COR-L47 (cell line): ENCODE measurements at regions not wholly inside any gene's neighbourhood (a gene's known extent, or its start where the extent isn't known, plus 50 kb on each side); places are given as distances from the start of the nearest gene placed in this dataset.
"Not testable (repeated sequence)": the region's sequence is repeated elsewhere in the genome, so short reads cannot be mapped to it uniquely, and the experiment has no call there.

Source experiments
- DNase-seq: peaks from one replicate; lab custom pipeline; 2025; lab: John Stamatoyannopoulos, UW

DNA sequence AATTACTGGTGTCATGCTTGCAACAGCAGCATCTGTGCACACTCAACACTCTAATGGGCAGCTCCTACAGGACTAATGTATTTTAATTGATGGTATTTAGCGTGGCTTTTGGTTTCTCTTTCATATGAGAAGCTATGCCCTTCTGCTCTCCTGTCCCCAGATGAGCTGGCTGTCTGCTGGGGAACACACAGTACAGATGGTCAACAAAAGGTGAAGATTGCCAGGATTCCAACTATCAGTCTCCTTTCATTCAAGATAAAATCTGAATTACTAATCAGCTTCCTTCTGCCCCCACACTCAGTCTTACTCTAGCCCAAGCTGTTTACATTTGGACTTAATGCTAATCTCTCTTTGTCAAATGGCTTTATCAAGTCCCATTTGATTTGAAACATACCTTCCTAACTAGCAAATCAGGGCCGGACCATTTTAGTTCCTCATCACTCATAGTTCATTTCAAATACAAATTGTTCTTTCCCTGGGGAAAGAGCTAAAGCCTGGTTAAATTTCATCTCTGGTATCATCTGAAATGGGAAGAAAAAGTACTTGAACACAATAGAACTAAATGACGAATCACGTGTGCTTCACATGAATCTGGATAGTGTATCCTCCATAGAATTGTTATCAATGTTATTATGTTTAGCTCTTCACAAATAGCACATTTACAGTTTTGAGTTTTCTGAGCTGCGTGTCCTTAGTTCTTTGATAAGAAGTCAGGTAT is 988.0 kb downstream of the PCDH17 start:
- DNase-seq = peak; percentile 12

DNA sequence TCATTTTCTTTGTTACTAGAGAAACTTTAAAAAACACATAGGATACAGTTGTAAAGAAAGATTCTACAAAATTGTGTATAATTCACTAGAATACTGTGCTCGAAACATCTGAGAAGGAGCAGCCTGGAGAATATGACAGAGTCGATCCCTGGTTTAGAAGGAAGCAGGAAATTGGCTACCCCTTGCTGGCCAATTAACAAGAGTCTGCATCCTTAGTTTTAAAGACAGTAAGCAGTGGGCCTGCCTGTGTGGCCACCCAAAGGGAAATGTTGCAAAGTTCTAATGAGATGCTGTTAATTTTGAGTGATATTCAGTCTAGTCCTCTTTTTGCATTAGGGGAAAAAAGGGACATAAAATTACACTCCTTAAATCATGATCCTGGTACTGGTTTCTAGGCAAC is 988.6 kb downstream of the PCDH17 start:
- DNase-seq = no peak

DNA sequence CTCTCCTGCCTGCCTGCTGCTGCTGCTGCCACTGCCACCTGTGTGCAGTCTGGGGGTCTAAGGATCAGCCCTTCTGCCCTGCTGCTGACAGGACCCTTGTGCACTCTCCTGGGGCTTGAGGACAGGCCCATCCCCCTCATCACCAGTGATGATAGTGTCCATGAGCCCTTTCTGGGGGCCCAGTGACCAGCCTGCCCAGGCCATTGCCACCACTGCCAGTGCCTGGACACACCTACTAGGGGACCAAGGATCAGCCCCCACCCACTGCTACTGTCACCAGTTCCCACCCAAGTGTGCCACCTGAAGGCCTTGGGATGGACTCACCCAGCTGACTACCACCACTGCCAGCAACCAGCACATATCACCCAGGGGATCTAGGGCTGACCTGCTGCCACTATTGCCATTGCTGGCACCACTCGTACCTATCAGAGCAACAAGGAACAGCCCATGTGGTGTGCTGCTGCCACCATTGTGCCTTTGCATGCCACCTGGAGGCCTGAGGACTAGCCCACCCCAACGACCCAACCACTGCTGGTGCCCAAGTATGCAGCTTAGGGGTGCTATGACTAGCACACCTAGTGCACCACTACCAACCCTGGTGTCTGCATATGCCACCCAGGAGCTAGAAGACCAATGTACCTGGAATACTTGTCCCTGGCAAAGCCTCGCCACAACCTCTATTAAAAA is 994.3 kb downstream of the PCDH17 start:
- no peak for DNase-seq

DNA sequence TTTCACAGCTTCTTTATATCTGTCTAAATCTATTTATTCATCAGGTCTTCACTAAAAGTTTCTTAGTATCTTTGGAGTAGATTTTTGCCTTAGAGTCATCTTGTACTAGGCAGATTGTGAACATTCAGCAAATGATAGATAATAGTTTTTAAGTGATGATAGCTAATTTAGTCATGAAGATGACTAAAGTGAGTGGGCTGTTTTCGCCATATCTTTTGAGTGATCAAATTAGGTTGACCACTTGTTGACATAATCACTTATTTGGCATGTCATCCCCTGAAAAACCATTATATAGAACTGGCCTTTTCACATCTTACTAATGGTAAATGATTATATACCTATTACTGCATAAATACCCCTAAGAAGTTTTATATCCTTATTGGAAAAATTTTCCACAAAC is 999.2 kb downstream of the PCDH17 start:
- DNase-seq = no peak

DNA sequence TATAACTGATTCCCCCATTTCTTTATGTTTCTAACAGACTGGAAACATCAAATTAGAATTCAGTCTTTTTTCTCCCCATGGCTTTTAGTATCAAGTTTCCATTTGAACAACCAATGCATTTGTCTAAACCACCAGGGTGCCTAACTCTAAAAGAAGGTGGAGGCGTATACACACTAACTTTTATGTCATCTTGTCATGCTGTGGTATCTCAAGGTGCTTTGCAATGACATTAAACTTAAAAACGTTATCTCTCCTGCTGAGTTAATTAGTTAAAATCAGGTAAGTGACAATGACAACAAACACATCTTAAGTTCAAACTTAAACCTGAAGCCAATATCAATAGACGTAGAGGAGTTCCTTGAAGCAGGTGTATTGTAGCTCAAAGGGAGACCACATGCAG is 1001.7 kb downstream of the PCDH17 start:
- no peak for DNase-seq

DNA sequence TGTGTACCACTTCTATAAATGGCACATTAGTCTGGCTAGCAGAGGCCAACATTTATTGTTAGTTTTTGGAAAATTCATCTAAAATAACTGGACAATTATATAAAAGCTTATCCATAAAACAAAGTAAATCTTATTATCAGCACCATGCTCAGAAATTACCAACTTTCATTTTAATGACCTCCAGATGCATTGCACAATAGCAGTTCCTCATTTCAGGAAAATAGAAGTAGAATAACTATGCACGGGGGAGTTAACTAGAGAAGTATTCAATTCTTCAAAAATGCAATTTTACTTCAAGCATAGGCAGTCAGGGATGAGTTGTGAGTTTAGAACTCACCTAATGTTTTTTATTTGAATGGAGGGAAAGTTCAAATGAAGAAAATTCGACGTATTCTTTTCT is 1023.5 kb downstream of the PCDH17 start:
- DNase-seq = no peak

DNA sequence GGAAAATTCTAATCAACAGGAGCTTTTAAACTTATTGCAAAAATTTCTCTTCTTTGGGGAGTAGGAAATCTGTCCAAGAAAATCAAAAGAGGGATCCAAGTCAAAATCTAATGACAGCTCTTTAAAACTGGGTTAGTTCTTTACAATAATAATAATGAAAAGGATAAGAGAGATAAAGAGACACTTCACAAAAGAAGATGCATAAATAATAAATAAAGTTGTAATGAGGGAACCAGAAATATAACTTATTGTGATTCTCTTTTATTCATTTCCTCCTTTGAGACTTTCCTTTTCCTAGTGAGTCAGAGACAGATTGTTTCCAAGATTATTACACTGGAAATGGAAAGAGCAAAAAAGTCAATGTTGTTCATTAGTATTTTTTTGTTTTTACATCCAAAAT is 1029.3 kb downstream of the PCDH17 start:
- no peak for DNase-seq

GRCh38 chr13:58666331-58666730 is 1034.8 kb downstream of the PCDH17 start:
- no peak for DNase-seq

DNA sequence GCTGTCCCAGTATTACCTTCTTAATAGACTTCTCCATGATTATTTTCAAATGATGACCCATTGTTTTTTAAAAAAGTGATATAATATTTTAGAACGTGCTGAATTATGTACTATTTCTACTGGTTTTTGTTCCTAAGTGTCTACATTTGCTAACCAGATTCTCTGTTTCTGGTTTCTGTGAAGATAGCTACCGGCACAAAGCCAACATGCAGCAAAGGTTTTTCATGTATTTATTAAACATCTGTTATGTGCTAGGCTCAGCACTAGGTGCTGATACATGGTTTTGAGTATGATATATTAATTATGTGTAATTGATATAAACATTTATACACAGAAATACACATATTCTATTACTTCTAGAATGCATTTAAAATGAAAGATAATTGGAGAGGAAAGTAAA is 1035.6 kb downstream of the PCDH17 start:
- DNase-seq = no peak

GRCh38 chr13:58680115-58680514 is 1048.6 kb downstream of the PCDH17 start:
- no peak for DNase-seq

DNA sequence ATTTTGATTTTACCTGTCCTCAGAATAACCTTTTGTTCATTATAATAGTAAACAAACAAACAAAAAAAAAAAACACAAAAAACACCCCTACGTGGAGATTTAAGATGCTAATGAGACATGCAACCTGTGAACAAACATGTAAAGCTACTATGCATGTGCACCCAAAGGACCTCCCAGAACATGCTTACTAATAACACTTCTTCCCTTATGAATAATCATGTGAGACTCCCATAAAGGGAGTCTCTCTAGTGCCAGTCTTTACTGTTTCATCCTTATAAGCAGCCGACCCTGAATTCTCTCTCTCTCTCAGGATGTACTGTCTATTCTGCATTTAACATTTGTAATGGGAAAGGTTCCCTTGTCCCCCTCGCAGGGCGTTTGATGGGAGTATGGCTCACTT is 1051.1 kb downstream of the PCDH17 start:
- no peak for DNase-seq

GRCh38 chr13:58687148-58687547 is 1055.6 kb downstream of the PCDH17 start:
- DNase-seq = no peak

GRCh38 chr13:58698531-58698930 is 1067.0 kb downstream of the PCDH17 start:
- no peak for DNase-seq

DNA sequence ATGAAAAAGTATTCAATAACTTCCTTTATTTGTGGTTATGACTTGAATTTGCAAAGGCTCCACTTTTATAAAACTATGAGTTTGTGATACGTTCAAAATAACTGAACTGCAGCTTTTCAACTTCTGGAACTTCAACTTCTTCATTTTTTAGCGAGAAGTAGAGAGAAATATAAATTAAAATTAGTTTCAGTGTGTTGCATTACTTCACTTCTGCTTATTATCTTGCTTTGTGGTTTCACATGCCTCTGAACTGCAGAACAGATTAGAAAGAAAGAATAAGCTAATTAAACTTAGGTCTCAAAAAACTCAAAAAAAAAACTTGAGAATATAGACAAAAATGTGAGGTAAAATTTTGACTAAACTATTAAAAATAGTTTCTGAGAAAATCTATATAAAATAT is 1073.4 kb downstream of the PCDH17 start:
- no peak for DNase-seq

DNA sequence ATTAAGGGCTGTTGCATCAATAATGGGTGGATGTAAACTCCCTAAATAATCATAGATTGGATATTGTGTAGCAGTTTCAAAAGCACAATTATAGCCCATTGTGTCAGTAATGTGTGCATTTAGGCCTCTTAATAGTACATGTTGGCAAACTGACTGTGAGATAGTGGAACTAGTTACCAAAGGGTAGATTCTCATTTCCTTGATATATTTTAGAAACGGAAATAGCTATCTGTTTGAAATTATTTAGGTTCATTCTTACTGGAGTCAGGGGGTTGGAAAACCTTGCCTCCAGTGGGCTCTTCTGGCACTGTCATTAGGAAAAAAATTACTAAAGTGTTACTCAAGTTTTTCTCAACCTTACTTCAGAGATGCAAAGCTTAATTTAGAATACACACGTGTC is 1074.9 kb downstream of the PCDH17 start:
- no peak for DNase-seq

DNA sequence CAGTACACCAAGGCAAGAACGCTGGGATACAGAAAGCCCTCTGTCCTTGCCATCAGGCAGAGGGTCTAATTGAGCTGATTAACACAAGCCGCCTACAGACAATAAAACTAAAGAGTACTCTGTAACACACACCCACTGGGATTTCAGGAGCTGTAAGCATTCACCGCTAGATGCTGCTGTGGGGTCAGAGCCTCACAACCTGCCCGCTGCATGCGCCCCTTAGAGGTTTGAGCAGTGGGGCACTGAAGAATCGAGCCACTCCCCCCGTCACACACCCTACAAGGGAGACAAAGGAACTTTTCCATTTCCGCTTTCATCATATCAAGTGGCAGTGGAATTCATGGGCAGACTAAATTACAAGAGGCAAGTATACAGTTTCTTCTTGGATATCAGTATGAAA is 1080.6 kb downstream of the PCDH17 start:
- no peak for DNase-seq

GRCh38 chr13:58714016-58714415 is 1082.5 kb downstream of the PCDH17 start:
- DNase-seq = not testable (repeated sequence)

DNA sequence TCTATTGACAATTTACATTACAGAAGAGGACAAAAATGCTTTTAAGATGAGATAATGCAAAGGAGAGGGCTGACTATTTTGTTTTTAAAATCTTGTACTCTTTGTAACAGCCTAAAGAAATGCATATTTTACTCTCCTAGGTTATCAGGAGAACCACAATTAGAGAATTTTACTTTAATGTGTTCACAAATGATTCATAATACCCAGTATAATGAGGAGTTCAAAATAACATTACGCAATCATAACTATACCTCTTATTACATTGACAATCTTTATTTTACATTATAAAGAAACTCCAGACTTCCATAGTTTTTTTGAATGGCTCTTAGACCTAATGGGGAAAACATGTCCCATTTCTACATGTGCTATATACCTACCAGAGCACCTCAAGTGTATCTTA is 1089.7 kb downstream of the PCDH17 start:
- no peak for DNase-seq

DNA sequence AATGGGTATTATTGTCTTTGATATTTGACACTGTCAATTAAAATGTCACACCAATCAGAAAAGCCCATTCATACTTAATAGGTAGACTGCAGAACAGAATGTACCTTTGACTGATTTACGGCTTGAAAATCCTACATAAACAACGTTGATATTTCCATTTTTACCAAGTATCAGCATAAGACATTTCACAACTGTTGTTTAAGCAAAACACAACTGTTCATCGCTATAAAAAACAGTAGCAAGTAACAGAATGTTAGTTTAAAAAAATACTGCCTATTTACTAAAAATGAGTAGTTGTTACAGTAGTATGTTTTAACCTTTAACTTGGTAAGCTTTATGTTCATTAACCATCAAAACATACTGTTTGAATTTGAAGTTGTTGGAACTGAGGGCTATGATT is 1096.6 kb downstream of the PCDH17 start:
- no peak for DNase-seq

GRCh38 chr13:58729361-58729760 is 1097.8 kb downstream of the PCDH17 start:
- DNase-seq = no peak

DNA sequence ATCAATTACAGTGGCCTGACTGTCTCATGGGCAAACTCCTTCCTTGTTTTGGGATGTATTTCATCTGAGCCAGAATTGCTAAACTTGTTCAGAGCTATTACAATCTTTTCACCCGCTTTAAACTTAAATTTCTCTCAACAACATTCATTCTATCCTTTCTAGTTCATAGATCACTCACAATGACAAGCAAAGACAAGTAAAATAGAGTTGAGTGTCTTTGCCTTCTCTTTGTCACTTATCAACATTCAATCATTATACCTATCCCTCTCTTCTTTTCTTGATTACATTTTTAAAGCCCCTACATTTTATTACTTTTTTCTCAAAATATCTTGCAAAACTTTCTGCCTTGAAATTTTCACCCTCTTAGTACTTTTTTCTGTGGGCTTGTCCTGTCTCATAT is 1113.1 kb downstream of the PCDH17 start:
- no peak for DNase-seq

- no peak for DNase-seq
These were observed 1136.0 kb downstream of the PCDH17 start for GRCh38 chr13:58767566-58767965.

DNA sequence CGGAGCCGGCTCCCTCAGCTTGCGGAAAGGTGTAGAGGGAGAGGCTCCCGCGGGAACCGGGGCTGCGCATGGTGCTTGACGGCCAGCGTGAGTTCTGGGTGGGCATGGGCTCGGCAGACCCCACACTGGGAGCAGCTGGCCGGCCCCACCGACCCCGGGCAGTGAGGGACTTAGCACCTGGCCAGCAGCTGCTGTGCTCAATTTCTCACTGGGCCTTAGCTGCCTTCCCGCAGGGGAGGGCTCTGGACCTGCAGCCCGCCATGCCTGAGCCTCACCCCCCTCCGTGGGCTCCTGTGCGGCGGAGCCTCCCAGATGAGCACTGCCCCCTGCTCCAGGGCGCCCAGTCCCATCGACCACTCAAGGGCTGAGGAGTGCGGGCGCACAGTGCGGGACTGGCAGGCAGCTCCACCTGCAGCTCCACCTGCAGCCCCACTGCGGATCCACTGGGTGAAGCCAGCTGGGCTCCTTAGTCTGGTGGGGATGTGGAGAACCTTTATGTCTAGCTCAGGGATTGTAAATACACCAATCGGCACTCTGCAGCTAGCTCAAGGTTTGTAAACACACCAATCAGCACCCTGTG is 1141.8 kb downstream of the PCDH17 start:
- no peak for DNase-seq

- peak; percentile 5 for DNase-seq
These were observed 1151.2 kb downstream of the PCDH17 start for GRCh38 chr13:58782736-58783135.
